ENCODE measurements at regions not wholly inside any gene's neighbourhood (a gene's known extent, or its start where the extent isn't known, plus 50 kb on each side); places are given as distances from the start of the nearest gene placed in this dataset.

DNA sequence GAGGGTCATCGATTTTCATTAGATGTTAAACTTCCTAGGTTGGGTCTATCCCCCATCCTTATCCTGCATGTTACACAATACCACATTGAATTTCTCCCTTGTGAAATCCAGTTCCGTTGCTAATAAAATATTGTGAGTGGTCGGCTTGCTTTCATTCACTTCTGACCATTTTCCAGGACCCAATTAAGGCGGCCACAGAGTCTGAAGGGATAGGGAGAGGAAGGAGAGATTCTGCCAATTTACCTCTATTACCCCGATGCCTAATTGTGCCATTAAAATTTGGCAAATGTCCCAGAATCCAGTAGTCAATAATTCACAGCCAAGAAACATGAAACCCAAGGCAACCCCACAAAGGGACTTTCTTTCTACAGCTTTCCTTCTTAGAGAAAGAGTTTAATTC lies 129.9 kb downstream of the IPMK start:
- TF ChIP-seq ZNF746 (CRISPR knock-in tag; IDR thresholded peaks at IDR 0.05) = no peak
- TF ChIP-seq, protein P1, sequence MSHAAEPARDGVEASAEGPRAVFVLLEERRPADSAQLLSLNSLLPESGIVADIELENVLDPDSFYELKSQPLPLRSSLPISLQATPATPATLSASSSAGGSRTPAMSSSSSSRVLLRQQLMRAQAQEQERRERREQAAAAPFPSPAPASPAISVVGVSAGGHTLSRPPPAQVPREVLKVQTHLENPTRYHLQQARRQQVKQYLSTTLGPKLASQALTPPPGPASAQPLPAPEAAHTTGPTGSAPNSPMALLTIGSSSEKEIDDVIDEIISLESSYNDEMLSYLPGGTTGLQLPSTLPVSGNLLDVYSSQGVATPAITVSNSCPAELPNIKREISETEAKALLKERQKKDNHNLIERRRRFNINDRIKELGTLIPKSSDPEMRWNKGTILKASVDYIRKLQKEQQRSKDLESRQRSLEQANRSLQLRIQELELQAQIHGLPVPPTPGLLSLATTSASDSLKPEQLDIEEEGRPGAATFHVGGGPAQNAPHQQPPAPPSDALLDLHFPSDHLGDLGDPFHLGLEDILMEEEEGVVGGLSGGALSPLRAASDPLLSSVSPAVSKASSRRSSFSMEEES (CRISPR knock-in tag; IDR thresholded peaks at IDR 0.05) = no peak

All from HepG2 (cell line).